ENCODE measurements at regions not wholly inside any gene's neighbourhood (a gene's known extent, or its start where the extent isn't known, plus 50 kb on each side); places are given as distances from the start of the nearest gene placed in this dataset.

- TF ChIP-seq, protein P1, sequence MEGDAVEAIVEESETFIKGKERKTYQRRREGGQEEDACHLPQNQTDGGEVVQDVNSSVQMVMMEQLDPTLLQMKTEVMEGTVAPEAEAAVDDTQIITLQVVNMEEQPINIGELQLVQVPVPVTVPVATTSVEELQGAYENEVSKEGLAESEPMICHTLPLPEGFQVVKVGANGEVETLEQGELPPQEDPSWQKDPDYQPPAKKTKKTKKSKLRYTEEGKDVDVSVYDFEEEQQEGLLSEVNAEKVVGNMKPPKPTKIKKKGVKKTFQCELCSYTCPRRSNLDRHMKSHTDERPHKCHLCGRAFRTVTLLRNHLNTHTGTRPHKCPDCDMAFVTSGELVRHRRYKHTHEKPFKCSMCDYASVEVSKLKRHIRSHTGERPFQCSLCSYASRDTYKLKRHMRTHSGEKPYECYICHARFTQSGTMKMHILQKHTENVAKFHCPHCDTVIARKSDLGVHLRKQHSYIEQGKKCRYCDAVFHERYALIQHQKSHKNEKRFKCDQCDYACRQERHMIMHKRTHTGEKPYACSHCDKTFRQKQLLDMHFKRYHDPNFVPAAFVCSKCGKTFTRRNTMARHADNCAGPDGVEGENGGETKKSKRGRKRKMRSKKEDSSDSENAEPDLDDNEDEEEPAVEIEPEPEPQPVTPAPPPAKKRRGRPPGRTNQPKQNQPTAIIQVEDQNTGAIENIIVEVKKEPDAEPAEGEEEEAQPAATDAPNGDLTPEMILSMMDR (IDR thresholded peaks at IDR 0.05), result no peak
- no peak for TF ChIP-seq EZH2 (IDR thresholded peaks at IDR 0.05)
Measured at GRCh38 chr7:115078386-115078785, 156.5 kb downstream of the MDFIC start.
